ENCODE measurements at regions not wholly inside any gene's neighbourhood (a gene's known extent, or its start where the extent isn't known, plus 50 kb on each side); places are given as distances from the start of the nearest gene placed in this dataset.
"Not testable (repeated sequence)": the region's sequence is repeated elsewhere in the genome, so short reads cannot be mapped to it uniquely, and the experiment has no call there.

DNA sequence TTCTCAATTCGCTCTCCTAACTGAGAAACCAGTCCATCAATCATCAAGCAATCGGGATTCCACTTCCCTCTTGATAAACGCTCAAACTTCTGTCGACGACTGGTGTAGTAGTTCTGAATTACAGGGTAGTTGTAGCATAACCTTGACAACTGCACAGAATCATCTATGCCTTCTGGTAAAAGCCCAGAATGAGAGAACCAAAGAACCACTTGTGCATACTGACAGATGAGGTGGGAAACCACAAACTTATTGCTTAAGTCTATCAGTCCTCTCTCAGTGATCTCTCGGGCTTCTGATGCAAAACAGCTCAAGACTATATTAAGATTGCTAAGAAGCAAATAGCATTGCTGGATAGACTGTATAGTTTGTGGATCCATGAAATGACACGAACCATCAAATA is 89.4 kb downstream of the TBR1 start:
- not testable (repeated sequence) for TF ChIP-seq EZH2 (IDR thresholded peaks at IDR 0.05; ENCODE audit: insufficient read depth, poor library complexity, severe bottlenecking); EZH2phosphoT487 (IDR thresholded peaks at IDR 0.05; ENCODE audit: insufficient read depth, low read depth)
